ENCODE measurements at regions not wholly inside any gene's neighbourhood (a gene's known extent, or its start where the extent isn't known, plus 50 kb on each side); places are given as distances from the start of the nearest gene placed in this dataset.

- Histone ChIP-seq H2AFZ (ENCODE audit: low read depth) (peak overlapping the region; percentile 80), H3K9me3 (no peaks in the 10 kb centered on the region), H3K4me3 (ENCODE audit: low read depth in 2 of 2, low read length in 1 of 2) (peak overlapping the region; percentile 48 to 57), H3K9ac (no peak overlapping the region), H3K4me2 (peak overlapping the region; percentile 59), H4K20me1 (ENCODE audit: insufficient read depth) (no peaks in the 10 kb centered on the region), H3K36me3 (replicated peaks in 1 of 2; ENCODE audit: control insufficient read depth in 1 of 2, insufficient read depth in 2 of 2, low read length in 1 of 2) (no peaks in the 10 kb centered on the region), H3K4me1 (ENCODE audit: control insufficient read depth in 1 of 2, insufficient read depth in 2 of 2, low read depth in 1 of 2, low read length in 1 of 2) (peaks cover 0 to 7% of the 10 kb centered on the region in 2 experiments; a peak in 2 of 4 replicates), H3K9me2 (no peaks in the 10 kb centered on the region), H3K27ac (ENCODE audit: low read depth in 2 of 2, low read length in 1 of 2) (no peak overlapping the region), H3F3A (replicated peaks; ENCODE audit: insufficient read depth) (peaks cover 6% of the 10 kb centered on the region), H3K27me3 (ENCODE audit: insufficient read depth) (no peaks in the 10 kb centered on the region; the same call in 1 of the 2 replicates), H3K79me2 (ENCODE audit: insufficient read depth) (no peaks in the 10 kb centered on the region)
- peak; percentile 16 for DNase-seq
- POLR2A ChIA-PET: no interaction called here
- WGBS (ENCODE audit: low lambda C conversion rate): 36% methylated on average over 12 of the region's 12 CpGs
- CTCF ChIA-PET: no interaction called here
- TF ChIP-seq RFX5 (IDR thresholded peaks at IDR 0.05; ENCODE audit: low read length) (no peak), REST (IDR thresholded peaks at IDR 0.05; ENCODE audit: low read depth, low read length) (no peak), GABPA (IDR thresholded peaks at IDR 0.05; ENCODE audit: low read depth) (no peak), RAD21 (IDR thresholded peaks at IDR 0.05; ENCODE audit: low read length) (no peak), JUND (IDR thresholded peaks at IDR 0.05) (no peak), TCF12 (IDR thresholded peaks at IDR 0.05) (no peak), SIN3A (IDR thresholded peaks at IDR 0.05; ENCODE audit: borderline replicate concordance, low read depth, low read length) (no peak), EP300 (IDR thresholded peaks at IDR 0.05; ENCODE audit: borderline replicate concordance in 1 of 2, low read depth in 1 of 2, low read length in 1 of 2) (no peak)
These were observed 129.8 kb upstream of the PPP1R3A start for GRCh38 chr7:114048386-114049235.

- Histone ChIP-seq H3K9me3 (no peaks in the 10 kb centered on the region), H3K4me3 (ENCODE audit: low read depth in 2 of 2, low read length in 1 of 2) (peak overlapping the region; percentile 48 to 57; a peak in 3 of 4 replicates), H4K20me1 (ENCODE audit: insufficient read depth) (no peaks in the 10 kb centered on the region), H3K4me2 (peak overlapping the region; percentile 59), H3F3A (replicated peaks; ENCODE audit: insufficient read depth) (peaks cover 6% of the 10 kb centered on the region), H3K79me2 (ENCODE audit: insufficient read depth) (no peaks in the 10 kb centered on the region), H3K9me2 (no peaks in the 10 kb centered on the region), H2AFZ (ENCODE audit: low read depth) (peak overlapping the region; percentile 80), H3K27ac (ENCODE audit: low read depth in 2 of 2, low read length in 1 of 2) (no peak overlapping the region), H3K36me3 (replicated peaks in 1 of 2; ENCODE audit: control insufficient read depth in 1 of 2, insufficient read depth in 2 of 2, low read length in 1 of 2) (no peaks in the 10 kb centered on the region), H3K4me1 (ENCODE audit: control insufficient read depth in 1 of 2, insufficient read depth in 2 of 2, low read depth in 1 of 2, low read length in 1 of 2) (peaks cover 0 to 7% of the 10 kb centered on the region in 2 experiments; a peak in 2 of 4 replicates), H3K9ac (no peak overlapping the region), H3K27me3 (ENCODE audit: insufficient read depth) (no peaks in the 10 kb centered on the region; the same call in 1 of the 2 replicates)
- WGBS (ENCODE audit: low lambda C conversion rate): 12% methylated on average over 2 of the region's 2 CpGs
- POLR2A ChIA-PET: no interaction called here
- no peak for DNase-seq
- CTCF ChIA-PET: interaction anchor here (1.4 kb wide), 1 partner anchor 13 kb away, joined by 3 read pairs; no protein-coding TSS in a partner anchor
- TF ChIP-seq YY1 (IDR thresholded peaks at IDR 0.05; ENCODE audit: low read depth): no peak
- TF ChIP-seq IRF3 (IDR thresholded peaks at IDR 0.05; ENCODE audit: low read depth, low read length): no peak
- no peak for TF ChIP-seq MXI1 (IDR thresholded peaks at IDR 0.05; ENCODE audit: low read depth, low read length)
- no peak for TF ChIP-seq PBX3 (IDR thresholded peaks at IDR 0.05)
- no peak for TF ChIP-seq NRF1 (IDR thresholded peaks at IDR 0.05; ENCODE audit: low read depth, low read length)
- no peak for TF ChIP-seq REST (IDR thresholded peaks at IDR 0.05; ENCODE audit: low read depth, low read length)
- no peak for TF ChIP-seq CHD2 (IDR thresholded peaks at IDR 0.05; ENCODE audit: low read length, partially characterized antibody)
- TF ChIP-seq EP300 (IDR thresholded peaks at IDR 0.05; ENCODE audit: borderline replicate concordance in 1 of 2, low read depth in 1 of 2, low read length in 1 of 2): no peak
- no peak for TF ChIP-seq ELF1 (IDR thresholded peaks at IDR 0.05)
- TF ChIP-seq TAF1 (IDR thresholded peaks at IDR 0.05; ENCODE audit: borderline replicate concordance, low read depth, low read length): no peak
- no peak for TF ChIP-seq FOSL2 (IDR thresholded peaks at IDR 0.05; ENCODE audit: borderline replicate concordance, low read depth)
- TF ChIP-seq NFIC (IDR thresholded peaks at IDR 0.05; ENCODE audit: borderline replicate concordance): no peak
These were observed 129.1 kb upstream of the PPP1R3A start for GRCh38 chr7:114047889-114048288.

Measured in SK-N-SH (cell line).